Lower lobe of right lung (tissue), 2 donors: ENCODE measurements at regions not wholly inside any gene's neighbourhood (a gene's known extent, or its start where the extent isn't known, plus 50 kb on each side); places are given as distances from the start of the nearest gene placed in this dataset.
A peak's percentile ranks its signal among the peaks of the same experiment; 100 is the strongest.
"Not testable (repeated sequence)": the region's sequence is repeated elsewhere in the genome, so short reads cannot be mapped to it uniquely, and the experiment has no call there.

Experiments
- ATAC-seq, 2 donors: fragments of 200-7000 bp; cut with Tn5 transposase; one replicate each; pipeline ENCODE4 v1.9.1; 2020 to 2022; ENCODE audit warnings: mild to moderate bottlenecking in 2 of 2, moderate library complexity in 2 of 2
- DNase-seq: peaks from one replicate; pipeline ENCODE4 v3.0.0-alpha.2; 2020
- H3K27ac ChIP-seq: fragments of 200-600 bp; one replicate; pipeline ENCODE4 v1.8.0; 2022
- H3K27me3 ChIP-seq: fragments of 200-600 bp; one replicate; pipeline ENCODE4 v1.8.0; 2022; ENCODE audit warnings: low read depth
- H3K36me3 ChIP-seq: fragments of 200-600 bp; one replicate; pipeline ENCODE4 v1.8.0; 2022; ENCODE audit warnings: mild to moderate bottlenecking
- H3K4me1 ChIP-seq: fragments of 200-600 bp; one replicate; pipeline ENCODE4 v1.8.0; 2022
- H3K4me3 ChIP-seq: fragments of 200-600 bp; one replicate; pipeline ENCODE4 v1.8.0; 2022; ENCODE audit warnings: mild to moderate bottlenecking
- H3K9me3 ChIP-seq: fragments of 200-600 bp; one replicate; pipeline ENCODE4 v1.8.0; 2022
- intact Hi-C: fragments of 100-400 bp; cut with DNase I; formaldehyde crosslinking; loops from one replicate; pipeline ENCODE4 v1.11.0; 2022
- donor health status: DM: no; HTN: yes; CAD: no; lungs with severe emphysema.

DNA sequence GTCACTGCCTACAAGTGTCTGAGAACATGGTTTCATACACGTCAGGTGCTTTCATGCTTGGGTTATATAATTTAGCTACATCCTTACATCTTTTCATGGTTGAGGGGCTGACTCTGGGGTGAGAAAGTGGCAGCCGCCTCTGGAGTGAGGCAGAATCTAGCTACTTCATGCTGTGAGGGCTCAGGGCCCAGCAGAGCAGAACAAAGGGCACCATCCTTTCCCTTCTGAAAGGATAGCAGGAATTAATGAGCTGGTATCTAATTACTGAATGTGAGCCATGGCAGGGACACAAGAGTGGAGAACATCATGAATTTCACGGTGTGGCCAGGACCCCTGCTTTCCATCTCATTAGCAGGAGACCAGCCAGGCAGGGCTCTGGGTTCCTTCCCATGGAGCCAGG lies 217.0 kb downstream of the ATP6V0E2 start:
- H3K27me3 ChIP-seq, H3K4me3 ChIP-seq, ATAC-seq, H3K36me3 ChIP-seq, H3K27ac ChIP-seq, H3K9me3 ChIP-seq, intact Hi-C loops, DNase-seq, H3K4me1 ChIP-seq: not testable (repeated sequence)

DNA sequence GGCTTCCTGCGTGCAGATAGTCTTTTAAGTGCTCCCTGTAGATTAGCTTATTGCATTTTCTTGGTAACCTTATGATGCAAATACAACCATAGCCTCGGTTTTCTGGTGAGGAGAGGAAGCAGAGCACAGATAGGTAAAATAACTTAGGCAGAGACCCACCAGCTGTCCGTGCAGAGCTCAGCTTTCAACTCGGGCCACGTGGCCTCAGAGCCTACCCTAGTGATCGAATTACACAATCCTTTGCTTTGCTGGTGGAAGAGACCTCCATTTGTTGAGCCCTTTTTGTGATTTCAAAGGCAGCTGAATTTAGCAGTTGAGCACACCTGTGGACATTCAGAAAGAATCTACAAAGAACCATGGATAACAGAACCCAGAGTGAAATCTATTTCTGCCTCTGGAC lies 220.1 kb downstream of the ATP6V0E2 start:
- H3K9me3 ChIP-seq, H3K27me3 ChIP-seq, H3K27ac ChIP-seq, intact Hi-C loops, H3K4me3 ChIP-seq, H3K4me1 ChIP-seq, H3K36me3 ChIP-seq, ATAC-seq, DNase-seq: not testable (repeated sequence)

DNA sequence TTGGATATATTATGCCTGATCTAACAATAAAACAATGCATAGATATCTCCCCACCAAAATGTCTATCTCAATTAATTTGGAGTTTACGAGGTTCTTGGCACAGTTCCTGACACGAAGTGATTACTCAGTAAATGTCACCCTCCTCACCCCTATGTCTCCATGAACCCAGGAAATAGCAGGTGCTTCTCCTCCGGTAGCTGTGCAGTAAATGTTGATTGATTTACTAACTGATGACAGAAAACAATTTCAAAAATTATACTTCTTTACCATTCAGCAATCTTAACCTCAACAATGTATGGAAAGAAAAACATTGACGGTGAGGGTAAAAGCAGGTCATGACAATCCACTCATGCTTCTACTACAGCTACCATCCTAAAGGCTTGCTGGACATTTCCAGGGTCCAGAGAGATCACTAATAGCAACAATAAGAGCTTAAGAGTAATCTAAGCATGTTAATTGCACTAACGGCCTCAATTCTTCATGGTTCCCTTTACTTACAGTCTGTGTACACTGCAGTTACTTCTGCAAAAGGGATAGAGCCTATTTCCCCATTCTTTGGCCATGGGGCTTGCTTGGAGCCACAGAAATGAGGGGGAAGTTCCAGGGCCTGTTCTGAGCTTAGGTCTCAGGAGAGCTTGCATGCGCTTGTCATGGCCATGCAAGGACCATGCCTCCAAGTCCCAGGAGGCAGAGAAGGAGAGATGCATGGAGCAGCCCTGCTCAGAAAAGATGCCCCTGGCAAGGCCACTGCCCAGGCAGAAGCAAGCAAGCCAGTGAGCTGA lies 222.6 kb downstream of the ATP6V0E2 start:
- H3K27me3 ChIP-seq, H3K4me3 ChIP-seq, H3K9me3 ChIP-seq, H3K4me1 ChIP-seq, H3K36me3 ChIP-seq, intact Hi-C loops, H3K27ac ChIP-seq: not testable (repeated sequence)
- peak; percentile 47 for DNase-seq
- ATAC-seq, result peak; percentile 60 to 81

DNA sequence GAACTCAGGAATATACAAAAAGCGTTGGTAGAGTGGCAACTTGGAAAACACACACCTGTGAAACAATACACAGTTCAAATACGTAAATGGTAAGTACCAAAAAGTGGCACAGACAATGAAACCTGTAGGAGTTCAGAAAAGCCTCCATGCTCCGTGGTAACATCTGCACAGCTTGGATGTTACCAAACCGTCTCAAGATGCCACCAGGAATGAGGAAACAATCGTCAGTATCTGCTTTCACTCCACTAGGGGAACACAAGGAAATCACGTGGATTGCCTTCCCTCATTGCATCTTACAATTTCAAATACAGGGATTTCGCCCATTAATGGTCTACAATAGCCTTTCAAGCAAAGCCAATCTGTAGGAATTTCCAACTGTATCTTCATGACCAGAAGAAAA lies 224.6 kb upstream of the LRRC61 start:
- H3K4me1 ChIP-seq, H3K27ac ChIP-seq, DNase-seq, H3K9me3 ChIP-seq, ATAC-seq, H3K36me3 ChIP-seq, intact Hi-C loops, H3K4me3 ChIP-seq, H3K27me3 ChIP-seq: not testable (repeated sequence)

DNA sequence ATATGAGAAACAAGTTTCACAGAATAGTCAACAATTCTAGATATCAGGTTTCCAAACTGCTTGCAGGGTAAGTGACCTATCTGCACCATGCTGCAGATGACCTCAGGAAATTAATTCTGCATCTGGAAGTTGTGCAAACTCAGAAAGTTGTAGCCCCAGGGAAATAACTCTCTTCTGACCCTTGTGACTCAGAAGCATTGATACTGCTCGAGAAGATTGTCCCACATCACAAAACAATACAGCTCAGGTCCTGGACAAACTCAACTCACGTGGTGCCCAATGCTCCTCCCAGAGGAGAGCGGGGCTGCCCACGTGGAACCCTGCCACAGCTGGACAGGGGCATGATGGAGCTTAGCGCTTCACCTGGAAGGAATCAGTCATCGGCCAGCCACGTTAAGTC lies 221.9 kb upstream of the LRRC61 start:
- ATAC-seq, intact Hi-C loops, H3K36me3 ChIP-seq, H3K27me3 ChIP-seq, H3K4me3 ChIP-seq, H3K9me3 ChIP-seq, H3K4me1 ChIP-seq, H3K27ac ChIP-seq, DNase-seq: not testable (repeated sequence)

DNA sequence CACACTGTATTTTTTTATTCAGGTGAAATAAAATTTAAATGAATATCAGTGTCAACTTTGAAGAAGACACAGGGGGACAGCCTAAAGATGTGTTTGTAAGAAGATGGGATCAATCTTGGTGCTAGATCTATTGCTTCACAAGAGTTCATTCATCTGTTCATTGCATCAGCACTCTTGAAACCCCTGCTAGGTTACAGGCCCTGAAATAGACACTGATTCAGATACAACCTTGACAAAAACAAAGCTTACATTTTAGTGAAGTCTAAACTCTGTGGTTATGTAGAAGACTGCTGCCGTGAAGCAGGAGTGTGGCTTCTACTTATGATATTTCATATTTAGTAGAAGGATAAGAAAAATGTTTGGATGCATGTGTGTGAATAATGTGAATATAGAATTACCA lies 215.9 kb upstream of the LRRC61 start:
- intact Hi-C loops, ATAC-seq, DNase-seq: not testable (repeated sequence)

DNA sequence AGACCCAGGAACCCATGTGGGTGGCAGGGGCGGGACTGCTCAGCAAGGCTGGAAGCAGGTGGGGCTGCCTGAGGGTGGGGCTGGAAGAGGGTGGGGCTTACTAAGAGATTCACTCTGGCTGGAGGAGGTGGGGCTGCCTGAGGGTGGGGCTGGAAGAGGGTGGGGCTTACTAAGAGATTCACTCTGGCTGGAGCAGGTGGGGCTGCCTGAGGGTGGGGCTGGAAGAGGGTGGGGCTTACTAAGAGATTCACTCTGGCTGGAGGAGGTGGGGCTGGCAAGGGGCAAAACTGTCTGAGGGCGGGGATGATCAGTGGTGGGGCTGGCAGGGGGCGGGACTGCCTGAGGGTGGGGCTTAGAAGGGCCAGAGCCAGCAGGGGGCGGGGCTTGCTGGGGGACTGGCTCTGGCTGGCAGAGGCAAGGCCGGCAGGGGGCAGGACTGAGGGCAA lies 212.8 kb upstream of the LRRC61 start:
- H3K4me1 ChIP-seq, H3K4me3 ChIP-seq, intact Hi-C loops, H3K36me3 ChIP-seq, H3K27me3 ChIP-seq, H3K27ac ChIP-seq, H3K9me3 ChIP-seq: not testable (repeated sequence)
- DNase-seq (peak; percentile 57), ATAC-seq (peak; percentile 39 to 58)

More for the DNA sequence above, 215.9 kb upstream of the LRRC61 start:
- H3K36me3 ChIP-seq, H3K4me3 ChIP-seq, H3K9me3 ChIP-seq, H3K4me1 ChIP-seq, H3K27me3 ChIP-seq, H3K27ac ChIP-seq: not testable (repeated sequence)

DNA sequence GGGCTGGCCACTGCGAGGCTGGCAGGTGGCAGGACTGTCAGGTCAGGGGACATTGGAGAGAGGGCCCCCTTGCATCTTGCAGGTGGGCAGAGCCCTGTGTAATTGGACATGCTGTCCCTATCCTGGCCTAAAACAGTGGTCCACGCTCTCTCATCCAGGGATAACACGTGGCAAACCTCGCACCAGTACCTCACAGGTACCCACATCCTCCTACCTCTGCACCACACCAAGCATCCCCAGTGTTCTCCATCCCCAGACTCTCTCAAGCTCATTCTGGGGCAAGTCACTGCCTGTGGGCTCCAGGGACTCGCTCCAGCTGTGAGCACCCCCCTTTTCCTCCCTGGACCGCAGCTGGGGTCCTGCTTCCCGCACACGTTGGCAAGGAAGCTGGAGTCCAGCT lies 212.3 kb upstream of the LRRC61 start:
- intact Hi-C loops, H3K36me3 ChIP-seq, H3K4me3 ChIP-seq, H3K9me3 ChIP-seq, H3K27ac ChIP-seq, DNase-seq, H3K4me1 ChIP-seq, H3K27me3 ChIP-seq: not testable (repeated sequence)
- peak in 1 of 2 donors; percentile 11 for ATAC-seq

DNA sequence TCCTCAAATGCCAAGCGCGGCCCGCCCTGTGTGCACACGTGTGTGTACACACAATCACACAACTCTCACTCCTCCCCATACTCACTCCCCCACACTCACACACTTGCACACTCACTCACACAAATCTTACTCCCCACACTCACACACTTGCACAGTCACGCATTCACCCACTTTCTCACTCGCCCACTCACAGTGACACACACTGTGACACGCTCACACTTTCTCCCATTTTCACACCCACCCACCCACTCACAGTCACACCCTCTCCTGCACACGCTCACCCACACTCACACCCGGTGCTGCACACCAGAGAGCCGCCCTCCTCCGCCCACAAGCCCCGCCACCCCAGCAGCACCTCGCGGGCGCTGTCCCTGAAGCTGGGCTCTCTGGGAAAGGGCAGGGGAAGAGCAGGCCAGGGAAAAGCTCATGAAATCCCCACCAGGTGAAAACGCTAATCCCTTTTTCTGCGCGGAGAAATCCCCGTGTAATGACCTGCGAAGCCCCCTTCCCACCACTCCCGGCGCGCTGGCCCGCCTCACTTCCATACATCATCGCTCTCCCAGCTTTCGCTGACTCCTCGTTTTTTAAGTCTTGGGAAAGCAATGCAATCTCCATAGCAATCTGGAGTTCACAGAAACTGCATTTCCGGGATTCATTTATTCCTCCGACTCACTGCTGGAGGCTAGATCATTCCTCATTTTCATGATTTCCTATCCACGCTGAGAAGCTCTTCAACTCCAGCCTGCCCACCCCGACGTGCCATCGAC lies 211.6 kb upstream of the LRRC61 start:
- H3K36me3 ChIP-seq, intact Hi-C loops, H3K9me3 ChIP-seq, DNase-seq, H3K4me3 ChIP-seq, H3K27me3 ChIP-seq, H3K27ac ChIP-seq, H3K4me1 ChIP-seq: not testable (repeated sequence)
- peak in 1 of 2 donors; percentile 18 for ATAC-seq

DNA sequence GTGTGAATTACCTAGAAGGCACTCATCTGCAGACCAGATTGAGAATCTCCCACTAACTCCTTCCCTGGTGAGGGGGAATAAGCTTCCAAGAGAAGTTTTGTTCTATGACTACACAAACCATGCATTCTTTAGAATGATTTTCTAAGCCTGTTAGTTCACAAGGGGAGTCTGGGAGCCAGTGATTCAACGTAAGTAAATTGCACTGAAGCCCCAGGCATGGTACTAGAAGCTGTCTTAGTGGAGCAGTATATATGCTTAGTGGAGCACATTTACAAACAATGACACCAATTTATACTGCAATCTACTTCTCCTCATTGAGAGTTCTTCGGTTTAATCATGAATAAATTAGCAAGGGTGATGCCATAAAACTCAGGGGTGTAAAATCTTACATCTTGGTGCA lies 209.9 kb upstream of the LRRC61 start:
- ATAC-seq, intact Hi-C loops, H3K27ac ChIP-seq, H3K36me3 ChIP-seq, H3K27me3 ChIP-seq, DNase-seq, H3K4me3 ChIP-seq, H3K4me1 ChIP-seq, H3K9me3 ChIP-seq: not testable (repeated sequence)

DNA sequence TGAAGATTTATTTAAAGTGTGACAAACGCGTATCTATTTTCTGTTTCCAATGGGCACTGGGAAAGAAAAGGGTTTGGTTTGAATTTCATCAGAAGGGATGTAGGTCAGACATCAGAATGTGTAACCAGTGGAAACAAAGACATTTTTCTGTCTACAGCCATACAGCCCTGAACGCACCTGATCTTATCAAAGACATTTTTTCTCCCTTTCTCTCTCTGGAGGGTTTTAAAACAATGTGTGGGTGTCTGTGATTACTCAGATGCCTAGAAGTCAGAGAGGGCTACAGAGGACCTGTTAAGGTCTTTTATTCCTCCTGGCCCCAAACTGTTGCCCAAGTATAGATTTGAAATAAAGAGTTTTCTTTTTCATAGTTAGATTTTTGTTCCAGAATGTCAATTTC lies 208.6 kb upstream of the LRRC61 start:
- H3K36me3 ChIP-seq, DNase-seq, H3K27ac ChIP-seq, H3K9me3 ChIP-seq, H3K27me3 ChIP-seq, ATAC-seq, H3K4me1 ChIP-seq, H3K4me3 ChIP-seq, intact Hi-C loops: not testable (repeated sequence)

DNA sequence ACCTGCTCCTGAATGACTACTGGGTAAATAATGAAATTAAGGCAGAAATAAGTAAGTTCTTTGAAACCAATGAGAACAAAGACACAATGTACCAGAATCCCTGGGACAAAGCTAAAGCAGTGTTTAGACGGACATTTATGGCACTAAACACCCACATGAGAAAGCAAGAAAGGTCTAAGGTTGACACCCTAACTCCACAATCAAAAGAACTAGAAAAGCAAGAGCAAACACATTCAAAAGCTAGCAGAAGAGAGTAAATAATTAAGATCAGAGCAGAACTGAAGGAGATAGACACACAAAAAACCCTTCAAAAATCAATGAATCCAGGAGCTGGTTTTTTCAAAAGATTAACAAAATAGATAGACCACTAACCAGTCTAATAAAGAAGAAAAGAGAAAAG lies 203.2 kb upstream of the LRRC61 start:
- ATAC-seq, H3K4me1 ChIP-seq, H3K4me3 ChIP-seq, H3K27ac ChIP-seq, H3K27me3 ChIP-seq, H3K9me3 ChIP-seq, intact Hi-C loops, DNase-seq, H3K36me3 ChIP-seq: not testable (repeated sequence)

DNA sequence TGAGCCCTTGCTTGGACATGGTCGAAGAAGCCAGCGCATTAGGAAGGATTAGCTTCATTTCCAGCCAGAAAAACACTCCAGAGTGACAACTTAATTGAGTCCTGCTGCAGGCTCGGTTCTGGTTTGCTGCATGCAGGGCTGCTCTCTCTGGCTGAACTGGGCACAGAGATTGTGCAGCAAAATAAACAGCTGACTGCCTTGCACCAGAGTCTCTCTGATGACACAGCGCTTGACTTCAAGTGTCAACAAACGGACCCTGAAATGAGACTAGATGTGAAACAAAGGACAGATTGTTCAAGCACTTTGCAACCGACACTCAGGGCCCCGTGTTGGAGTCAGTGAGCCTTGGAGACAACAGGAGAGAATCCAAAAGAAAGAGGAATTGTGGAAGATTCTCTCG lies 197.3 kb upstream of the LRRC61 start:
- H3K27ac ChIP-seq, ATAC-seq, H3K36me3 ChIP-seq, H3K4me3 ChIP-seq, intact Hi-C loops, H3K4me1 ChIP-seq, DNase-seq, H3K27me3 ChIP-seq, H3K9me3 ChIP-seq: not testable (repeated sequence)

DNA sequence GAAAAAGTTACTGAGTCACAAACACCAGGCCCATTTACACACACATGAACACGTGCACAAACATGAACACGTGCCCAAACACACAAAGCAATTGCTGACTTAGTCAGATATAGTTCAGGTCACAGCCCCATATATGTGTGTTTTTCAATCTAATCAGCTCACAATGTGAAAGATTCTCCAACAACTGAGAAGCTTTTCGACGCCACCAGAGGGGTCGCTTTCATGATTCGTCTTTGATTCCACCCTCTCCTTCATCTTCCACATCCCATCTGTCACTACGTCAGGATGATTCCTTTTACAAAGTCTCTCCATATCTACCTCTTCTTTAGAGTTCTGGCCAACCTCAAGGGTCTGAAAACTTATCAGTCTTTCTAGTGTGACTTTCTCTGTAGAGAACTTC lies 188.7 kb upstream of the LRRC61 start:
- DNase-seq, ATAC-seq, H3K9me3 ChIP-seq, intact Hi-C loops, H3K36me3 ChIP-seq, H3K27ac ChIP-seq, H3K4me1 ChIP-seq, H3K4me3 ChIP-seq, H3K27me3 ChIP-seq: not testable (repeated sequence)
